ENCODE measurements at regions not wholly inside any gene's neighbourhood (a gene's known extent, or its start where the extent isn't known, plus 50 kb on each side); places are given as distances from the start of the nearest gene placed in this dataset.
"Not testable (repeated sequence)": the region's sequence is repeated elsewhere in the genome, so short reads cannot be mapped to it uniquely, and the experiment has no call there.

DNA sequence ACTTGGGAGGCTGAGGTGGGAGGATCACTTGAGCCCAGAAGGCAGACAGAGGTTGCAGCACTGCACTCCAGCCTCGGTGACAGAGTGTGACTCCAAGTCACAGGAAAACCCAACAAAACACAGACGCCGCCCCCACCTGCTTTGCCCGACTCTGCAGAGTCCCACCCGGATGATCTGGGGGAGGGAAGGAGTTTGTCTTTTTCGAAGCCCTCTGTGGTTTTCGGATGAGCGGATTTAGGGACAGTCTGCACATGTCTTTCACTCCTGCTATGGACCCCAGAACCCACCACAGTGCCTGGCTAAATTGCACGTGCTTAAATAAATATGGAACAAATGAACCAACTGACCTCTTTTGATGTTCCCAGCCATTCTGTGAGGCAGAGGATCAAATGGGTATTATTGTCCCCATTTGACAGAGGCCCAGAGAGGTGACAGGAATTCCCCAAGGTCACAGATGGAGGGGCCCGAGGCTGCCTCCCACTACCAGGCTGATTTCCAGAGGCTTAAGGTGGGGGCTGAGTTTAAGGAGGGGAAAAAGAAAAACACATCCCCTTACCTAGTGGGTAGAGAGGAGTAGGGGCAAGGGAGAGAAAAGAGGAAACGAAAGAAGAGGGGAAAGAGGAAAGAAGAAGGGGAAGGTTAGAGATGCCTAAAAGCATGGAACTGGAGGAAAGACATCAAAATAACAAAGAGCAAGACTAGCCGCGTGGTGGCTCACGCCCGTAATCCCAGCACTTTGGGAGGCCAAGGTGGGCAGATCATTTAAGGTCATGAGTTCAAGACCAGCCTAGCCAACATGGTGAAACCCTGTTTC lies 59.4 kb upstream of the TFRC start:
- TF ChIP-seq, protein P1, sequence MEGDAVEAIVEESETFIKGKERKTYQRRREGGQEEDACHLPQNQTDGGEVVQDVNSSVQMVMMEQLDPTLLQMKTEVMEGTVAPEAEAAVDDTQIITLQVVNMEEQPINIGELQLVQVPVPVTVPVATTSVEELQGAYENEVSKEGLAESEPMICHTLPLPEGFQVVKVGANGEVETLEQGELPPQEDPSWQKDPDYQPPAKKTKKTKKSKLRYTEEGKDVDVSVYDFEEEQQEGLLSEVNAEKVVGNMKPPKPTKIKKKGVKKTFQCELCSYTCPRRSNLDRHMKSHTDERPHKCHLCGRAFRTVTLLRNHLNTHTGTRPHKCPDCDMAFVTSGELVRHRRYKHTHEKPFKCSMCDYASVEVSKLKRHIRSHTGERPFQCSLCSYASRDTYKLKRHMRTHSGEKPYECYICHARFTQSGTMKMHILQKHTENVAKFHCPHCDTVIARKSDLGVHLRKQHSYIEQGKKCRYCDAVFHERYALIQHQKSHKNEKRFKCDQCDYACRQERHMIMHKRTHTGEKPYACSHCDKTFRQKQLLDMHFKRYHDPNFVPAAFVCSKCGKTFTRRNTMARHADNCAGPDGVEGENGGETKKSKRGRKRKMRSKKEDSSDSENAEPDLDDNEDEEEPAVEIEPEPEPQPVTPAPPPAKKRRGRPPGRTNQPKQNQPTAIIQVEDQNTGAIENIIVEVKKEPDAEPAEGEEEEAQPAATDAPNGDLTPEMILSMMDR (IDR thresholded peaks at IDR 0.05 in 8 of 11, conservative IDR thresholded peaks at IDR 0.05 in 3 of 11) = no peak
- TF ChIP-seq POLR2AphosphoS5 (IDR thresholded peaks at IDR 0.05) = no peak
- no peak for TF ChIP-seq POLR2A (IDR thresholded peaks at IDR 0.05)
- intact Hi-C loops (cut with DNase I; ENCODE audit: low total_unique reads) = no loop called here
- H3K27me3 ChIP-seq (replicated peaks in 1 of 7) = no peaks in the 10 kb centered on the region
- H3K9me3 ChIP-seq = no peaks in the 10 kb centered on the region
- H3K27ac ChIP-seq = no peak overlapping the region
- peaks cover 0 to 41% (median 9%) of the 10 kb centered on the region in 6 donors for H3K4me1 ChIP-seq
- no peak overlapping the region for H3K4me3 ChIP-seq
- no peak for DNase-seq
- no peaks in the 10 kb centered on the region for H3K36me3 ChIP-seq
- 72 to 84% (median 80%) methylated on average over 14 to 15 of the region's 15 CpGs for WGBS, 5 donors

DNA sequence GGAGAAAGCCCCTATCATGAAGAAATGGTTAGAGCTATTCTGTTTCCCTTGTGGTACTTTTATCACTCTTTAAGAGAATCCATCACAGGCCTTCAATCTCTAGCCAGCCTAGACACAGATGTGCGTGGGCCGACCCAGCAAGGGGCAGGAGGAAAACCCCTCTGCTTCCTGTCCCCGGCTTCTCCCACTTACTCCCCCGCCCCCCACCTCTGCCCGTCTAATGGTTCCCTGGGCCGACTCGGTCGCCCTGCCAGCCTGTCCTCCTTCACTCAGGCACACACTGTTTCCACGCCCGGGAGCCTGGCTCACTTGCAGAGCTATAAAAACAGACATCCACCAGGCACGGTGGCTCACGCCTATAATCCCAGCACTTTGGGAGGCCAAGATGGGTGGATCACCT lies 58.3 kb upstream of the TFRC start:
- Histone ChIP-seq H3K27ac (no peak overlapping the region), H3K36me3 (no peaks in the 10 kb centered on the region), H3K4me3 (no peak overlapping the region), H3K4me1 (peaks cover 0 to 41% (median 9%) of the 10 kb centered on the region in 6 donors), H3K27me3 (replicated peaks in 1 of 7) (no peaks in the 10 kb centered on the region), H3K9me3 (no peaks in the 10 kb centered on the region)
- intact Hi-C loops (cut with DNase I; ENCODE audit: low total_unique reads) = no loop called here
- no peak for DNase-seq
- peak in 2 of 3 donors; percentile 16 to 35 for TF ChIP-seq POLR2AphosphoS5 (IDR thresholded peaks at IDR 0.05)
- TF ChIP-seq, protein P1 (IDR thresholded peaks at IDR 0.05 in 8 of 11, conservative IDR thresholded peaks at IDR 0.05 in 3 of 11) = no peak
- 47 to 61% (median 53%) methylated on average over 12 of the region's 12 CpGs for WGBS, 5 donors

DNA sequence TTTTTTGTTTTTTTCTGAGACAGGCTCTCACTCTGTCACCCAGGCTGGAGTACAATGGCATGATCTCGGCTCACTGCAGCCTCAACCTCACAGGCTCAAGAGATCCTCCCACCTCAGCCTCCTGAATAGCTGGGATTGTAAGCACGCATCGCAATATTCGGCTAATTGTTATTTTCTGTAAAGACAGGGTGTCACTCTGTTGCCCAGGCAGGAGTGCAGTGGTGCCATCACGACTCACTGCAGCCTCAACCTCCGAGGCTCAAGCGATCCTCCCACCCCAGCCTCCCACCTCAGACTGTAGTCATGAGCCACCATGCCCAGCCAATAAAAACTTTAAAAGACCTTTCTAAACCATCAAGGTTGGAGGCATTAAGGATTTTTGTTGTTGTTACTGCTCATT lies 57.4 kb upstream of the TFRC start:
- Histone ChIP-seq H3K4me1 (peaks cover 0 to 38% (median 9%) of the 10 kb centered on the region in 6 donors), H3K36me3 (no peaks in the 10 kb centered on the region), H3K9me3 (no peaks in the 10 kb centered on the region), H3K4me3 (no peak overlapping the region), H3K27me3 (replicated peaks in 1 of 7) (no peaks in the 10 kb centered on the region), H3K27ac (no peak overlapping the region)
- TF ChIP-seq POLR2AphosphoS5 (IDR thresholded peaks at IDR 0.05) (no peak), POLR2A (IDR thresholded peaks at IDR 0.05) (no peak)
- TF ChIP-seq, protein P1 (IDR thresholded peaks at IDR 0.05 in 8 of 11, conservative IDR thresholded peaks at IDR 0.05 in 3 of 11) = no peak
- intact Hi-C loops (cut with DNase I; ENCODE audit: low total_unique reads) = no loop called here
- 92 to 97% (median 95%) methylated on average over 7 of the region's 7 CpGs for WGBS, 5 donors
- no peak for DNase-seq

DNA sequence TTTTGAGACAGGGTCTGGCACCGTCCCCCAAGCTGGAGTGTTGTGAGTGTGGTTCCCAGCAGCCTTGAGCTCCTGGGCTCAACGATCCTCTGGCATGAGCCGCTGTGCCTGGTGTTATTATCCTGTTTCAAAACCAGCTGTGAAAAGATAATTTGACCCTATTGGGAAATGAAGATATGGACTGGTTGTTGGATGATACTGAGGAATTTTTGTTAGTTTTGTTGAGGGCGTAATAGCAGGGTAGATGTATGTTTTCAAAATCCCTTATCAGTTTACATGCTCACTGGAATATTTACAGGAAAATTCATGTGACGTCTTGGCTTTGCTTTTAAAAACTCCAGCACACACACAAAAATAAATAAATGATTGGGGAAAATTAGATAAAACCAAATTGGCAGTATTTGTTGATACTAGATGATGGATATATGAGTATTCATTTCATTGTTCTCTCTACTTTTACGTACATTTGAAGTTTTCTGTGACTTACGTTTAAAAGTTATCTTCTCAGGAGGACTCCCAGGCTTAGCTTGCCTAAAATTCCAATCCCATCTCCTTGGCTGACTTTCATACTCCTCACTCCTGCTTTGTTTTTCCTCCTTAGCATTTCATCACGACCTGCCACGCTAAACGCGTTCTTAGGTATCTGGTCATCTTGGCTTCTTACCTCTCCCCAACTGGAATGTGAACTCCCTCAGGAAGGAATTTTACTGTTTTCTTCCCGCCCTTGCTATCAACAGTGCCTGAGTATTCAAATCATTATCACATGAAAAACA lies 56.8 kb upstream of the TFRC start:
- no peak for DNase-seq
- peaks cover 0 to 32% (median 7%) of the 10 kb centered on the region in 6 donors for H3K4me1 ChIP-seq
- TF ChIP-seq POLR2AphosphoS5 (IDR thresholded peaks at IDR 0.05) (no peak), POLR2A (IDR thresholded peaks at IDR 0.05) (no peak)
- TF ChIP-seq, protein P1 (IDR thresholded peaks at IDR 0.05 in 8 of 11, conservative IDR thresholded peaks at IDR 0.05 in 3 of 11) = no peak
- no peaks in the 10 kb centered on the region for H3K9me3 ChIP-seq
- intact Hi-C loops (cut with DNase I; ENCODE audit: low total_unique reads) = no loop called here
- H3K27ac ChIP-seq = no peak overlapping the region
- no peak overlapping the region for H3K4me3 ChIP-seq
- 84 to 91% (median 89%) methylated on average over 12 of the region's 12 CpGs for WGBS, 5 donors
- no peaks in the 10 kb centered on the region for H3K27me3 ChIP-seq (replicated peaks in 1 of 7)
- H3K36me3 ChIP-seq = no peaks in the 10 kb centered on the region

DNA sequence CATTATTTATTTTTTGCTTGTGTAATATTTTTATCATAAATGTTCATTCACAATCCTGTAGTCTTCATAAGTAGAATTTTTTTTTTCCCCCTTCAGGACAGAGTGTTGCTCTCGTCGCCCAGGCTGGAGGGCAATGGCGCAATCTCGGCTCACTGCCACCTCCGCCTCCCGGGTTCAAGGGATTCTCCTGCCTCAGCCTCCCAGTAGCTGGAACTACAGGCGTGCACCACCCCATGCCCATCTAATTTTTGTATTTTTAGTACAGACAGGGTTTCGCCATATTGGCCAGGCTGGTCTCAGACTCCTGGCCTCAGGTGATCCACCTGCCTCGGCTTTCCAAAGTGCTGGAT lies 54.7 kb upstream of the TFRC start:
- H3K4me1 ChIP-seq = peaks cover 0 to 17% (median under 1%) of the 10 kb centered on the region in 6 donors
- DNase-seq; H3K4me3 ChIP-seq; H3K27ac ChIP-seq; H3K36me3 ChIP-seq; intact Hi-C loops (cut with DNase I; ENCODE audit: low total_unique reads); H3K9me3 ChIP-seq; H3K27me3 ChIP-seq (replicated peaks in 1 of 7): not testable (repeated sequence)
- 86 to 96% (median 90%) methylated on average over 9 of the region's 9 CpGs for WGBS, 5 donors
